ENCODE measurements at regions not wholly inside any gene's neighbourhood (a gene's known extent, or its start where the extent isn't known, plus 50 kb on each side); places are given as distances from the start of the nearest gene placed in this dataset.

DNA sequence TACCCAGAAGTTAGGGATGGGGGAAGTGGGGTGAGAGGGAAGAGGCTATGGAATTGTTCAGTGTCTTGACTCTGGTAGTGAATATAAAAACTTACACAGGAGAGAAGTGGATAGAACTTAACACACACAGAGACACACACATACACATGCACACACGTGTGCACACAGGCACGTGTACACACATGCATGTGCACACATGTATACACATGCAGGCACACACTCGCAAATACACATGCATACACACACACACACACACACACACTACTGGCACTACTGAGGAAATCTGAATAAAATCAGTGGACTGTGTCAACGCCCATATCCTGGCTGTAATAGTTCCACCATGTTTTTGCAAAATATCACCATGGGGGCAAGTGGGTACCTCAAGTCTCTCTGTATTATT, 107.9 kb downstream of the IRS2 start:
- ATAC-seq = no peak
- Mint-ChIP-seq H3K27ac (no peak overlapping the region), H3K36me3 (peaks cover 0 to 9% of the 10 kb centered on the region in 2 donors), H3K9me3 (peaks cover 0 to 3% of the 10 kb centered on the region in 2 donors)
- no peak for DNase-seq (ENCODE audit: low spot score in 2 of 2)

DNA sequence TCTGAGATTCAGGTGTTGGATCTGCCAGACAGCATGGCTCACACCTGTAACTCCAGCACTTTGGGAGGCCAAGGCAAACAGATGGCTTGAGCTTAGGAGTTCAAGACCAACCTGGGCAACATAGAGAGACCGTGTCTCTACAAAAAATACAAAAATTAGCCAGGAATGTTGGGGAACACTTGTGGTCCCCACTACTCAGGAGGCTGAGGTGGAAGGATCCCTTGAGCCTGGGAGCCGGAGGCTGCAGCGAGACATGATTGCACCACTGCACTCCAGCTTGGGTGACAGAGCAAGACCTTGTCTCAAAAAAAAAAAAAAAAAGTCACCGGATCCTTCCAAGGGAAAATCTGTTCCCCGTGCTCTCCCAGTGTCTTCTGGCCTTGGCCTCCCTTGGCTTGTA, 109.2 kb downstream of the IRS2 start:
- no peak overlapping the region for H3K27ac Mint-ChIP-seq
- ATAC-seq (no peak), DNase-seq (ENCODE audit: low spot score in 2 of 2) (no peak)
- peaks cover 0 to 3% of the 10 kb centered on the region in 2 donors for H3K9me3 Mint-ChIP-seq
- H3K36me3 Mint-ChIP-seq = peaks cover 0 to 9% of the 10 kb centered on the region in 2 donors

- DNase-seq (ENCODE audit: low spot score in 2 of 2) (no peak), ATAC-seq (no peak)
- H3K36me3 Mint-ChIP-seq = peaks cover 0 to 9% of the 10 kb centered on the region in 2 donors
- H3K9me3 Mint-ChIP-seq = peaks cover 0 to 3% of the 10 kb centered on the region in 2 donors
- H3K27ac Mint-ChIP-seq = no peak overlapping the region
Measured at GRCh38 chr13:109673477-109673876, 112.9 kb downstream of the IRS2 start.

DNA sequence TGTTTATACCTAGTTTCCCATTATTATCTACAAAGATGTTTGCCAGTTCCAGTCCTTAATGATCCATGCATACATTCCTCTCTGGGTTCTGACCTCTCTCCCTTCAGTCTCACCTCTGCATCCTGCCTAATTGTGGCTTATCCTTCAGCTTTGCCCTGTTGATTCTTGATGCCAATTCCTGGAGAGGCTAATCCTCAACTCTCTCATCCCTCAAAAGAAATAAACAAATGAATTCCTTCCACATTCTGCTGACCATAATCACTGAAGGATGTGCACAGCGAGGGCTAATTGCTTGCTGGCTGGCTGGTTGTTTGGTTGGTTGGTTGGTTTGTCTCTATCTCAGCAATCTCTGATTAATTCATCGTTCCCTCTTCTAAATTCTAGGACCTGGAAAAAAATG, 113.8 kb downstream of the IRS2 start:
- Mint-ChIP-seq H3K27ac (no peak overlapping the region), H3K36me3 (peaks cover 0 to 9% of the 10 kb centered on the region in 2 donors), H3K9me3 (peaks cover 0 to 3% of the 10 kb centered on the region in 2 donors)
- DNase-seq (ENCODE audit: low spot score in 2 of 2) = no peak
- no peak for ATAC-seq

DNA sequence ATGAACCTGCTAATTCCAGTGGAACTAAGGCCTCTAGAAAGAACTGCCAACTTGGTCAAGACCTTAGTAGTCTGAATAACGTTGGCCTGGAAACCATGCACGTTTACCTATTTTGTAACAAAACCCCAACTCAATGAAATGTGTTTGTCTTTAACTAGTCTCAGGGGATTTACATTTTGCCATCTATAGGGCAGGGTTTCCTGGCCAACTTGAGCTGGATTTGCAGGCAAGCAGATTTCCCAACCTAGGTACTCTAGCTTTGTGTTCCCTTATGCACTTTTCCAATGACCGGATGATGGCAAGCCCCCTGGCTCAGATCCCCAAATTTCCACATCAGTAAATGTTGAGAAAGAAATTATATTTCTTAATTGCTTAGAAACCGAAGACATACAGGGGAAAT, 114.5 kb downstream of the IRS2 start:
- Mint-ChIP-seq H3K36me3 (peaks cover 0 to 9% of the 10 kb centered on the region in 2 donors), H3K9me3 (peaks cover 0 to 3% of the 10 kb centered on the region in 2 donors), H3K27ac (no peak overlapping the region)
- DNase-seq (ENCODE audit: low spot score in 2 of 2) (no peak), ATAC-seq (no peak)

DNA sequence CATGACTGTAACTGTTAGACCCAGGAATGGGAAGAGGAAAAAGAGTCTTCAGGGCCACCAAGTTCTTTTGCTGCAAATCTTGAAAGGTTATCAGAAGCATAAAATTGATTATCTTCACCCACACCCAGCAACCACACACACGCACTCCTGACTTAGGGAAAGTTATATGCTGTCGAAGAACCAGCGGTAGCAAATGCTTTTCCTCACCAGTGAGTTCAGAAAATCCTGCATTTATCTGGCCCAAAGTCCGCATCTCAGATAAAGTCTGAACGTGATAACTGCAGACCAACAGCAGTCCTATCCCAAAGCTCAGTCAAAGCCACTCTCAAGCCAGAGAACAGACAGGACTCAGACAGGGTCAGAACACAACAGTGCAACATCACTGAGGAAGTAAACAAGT, 115.6 kb downstream of the IRS2 start:
- no peak for DNase-seq (ENCODE audit: low spot score in 2 of 2)
- ATAC-seq = no peak
- Mint-ChIP-seq H3K9me3 (peaks cover 0 to 3% of the 10 kb centered on the region in 2 donors), H3K27ac (no peak overlapping the region), H3K36me3 (peaks cover 0 to 9% of the 10 kb centered on the region in 2 donors)

- DNase-seq (ENCODE audit: low spot score in 2 of 2) (no peak), ATAC-seq (no peak)
- Mint-ChIP-seq H3K9me3 (no peaks in the 10 kb centered on the region), H3K36me3 (peaks cover 0 to 5% of the 10 kb centered on the region in 2 donors), H3K27ac (peak overlapping the region in 1 of 2 donors; percentile 51)
Measured at GRCh38 chr13:109669956-109670355, 116.4 kb downstream of the IRS2 start.

DNA sequence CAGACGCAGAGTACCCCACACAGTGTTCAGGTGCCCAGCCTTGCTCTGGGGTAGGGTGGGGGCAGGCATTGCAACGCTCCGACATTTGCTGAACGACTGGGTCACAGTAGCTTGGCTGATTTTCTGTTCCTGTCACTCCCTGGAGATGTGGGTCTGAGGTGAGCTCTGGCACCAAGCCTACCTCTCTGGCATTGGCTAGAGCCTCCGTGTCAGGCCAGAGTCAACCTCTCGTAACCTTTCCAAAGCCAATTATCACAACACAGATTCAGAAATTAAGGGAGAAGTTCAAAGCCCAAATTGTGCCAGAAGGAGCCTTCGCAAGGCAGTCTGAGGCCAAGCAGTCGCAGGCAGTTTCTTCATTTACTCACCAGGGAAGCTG, 117.2 kb downstream of the IRS2 start:
- H3K27ac Mint-ChIP-seq = no peak overlapping the region
- DNase-seq (ENCODE audit: low spot score in 2 of 2) (no peak), ATAC-seq (no peak)
- H3K36me3 Mint-ChIP-seq = peaks cover 0 to 2% of the 10 kb centered on the region in 2 donors
- no peaks in the 10 kb centered on the region for H3K9me3 Mint-ChIP-seq

DNA sequence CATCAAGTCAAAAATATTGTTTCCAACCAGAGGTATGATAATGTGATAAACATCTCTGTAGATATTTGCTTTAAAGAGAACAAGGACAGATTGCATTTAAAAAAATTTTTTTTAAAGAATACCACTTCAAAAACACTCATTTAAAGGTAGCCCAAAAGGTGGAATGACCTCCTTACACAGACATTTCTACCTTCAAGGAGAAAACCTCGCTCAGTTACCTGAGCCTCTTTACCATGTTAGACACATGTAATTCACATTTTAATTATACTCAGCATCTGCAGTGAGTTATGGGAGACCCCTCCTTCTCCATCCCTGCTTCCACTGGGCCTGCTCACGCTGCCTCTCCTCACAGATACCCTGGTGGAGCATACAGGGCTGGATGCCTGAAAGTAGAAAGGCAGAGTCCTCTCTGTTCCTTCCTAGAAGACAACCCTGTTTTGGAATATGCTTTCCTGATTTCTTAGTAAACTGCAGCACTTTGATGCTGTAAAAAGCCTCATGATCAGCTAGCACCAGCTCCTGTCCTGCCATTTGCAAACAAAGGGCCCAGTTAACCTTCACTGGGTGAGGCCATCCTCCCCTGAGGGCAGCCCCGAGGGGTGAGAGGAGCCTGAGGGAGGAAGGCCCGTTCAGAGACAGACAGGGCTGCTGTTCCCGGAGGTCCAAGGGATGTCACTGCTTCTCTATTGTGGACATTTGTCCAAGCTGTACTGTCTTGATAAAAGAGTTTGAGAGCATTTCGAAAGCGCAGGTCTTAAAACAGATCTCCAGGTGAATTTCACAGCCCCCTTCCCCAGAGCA, 117.8 kb downstream of the IRS2 start:
- no peaks in the 10 kb centered on the region for H3K36me3 Mint-ChIP-seq
- H3K27ac Mint-ChIP-seq = no peak overlapping the region
- ATAC-seq (no peak), DNase-seq (ENCODE audit: low spot score in 2 of 2) (no peak)
- H3K9me3 Mint-ChIP-seq = no peaks in the 10 kb centered on the region

DNA sequence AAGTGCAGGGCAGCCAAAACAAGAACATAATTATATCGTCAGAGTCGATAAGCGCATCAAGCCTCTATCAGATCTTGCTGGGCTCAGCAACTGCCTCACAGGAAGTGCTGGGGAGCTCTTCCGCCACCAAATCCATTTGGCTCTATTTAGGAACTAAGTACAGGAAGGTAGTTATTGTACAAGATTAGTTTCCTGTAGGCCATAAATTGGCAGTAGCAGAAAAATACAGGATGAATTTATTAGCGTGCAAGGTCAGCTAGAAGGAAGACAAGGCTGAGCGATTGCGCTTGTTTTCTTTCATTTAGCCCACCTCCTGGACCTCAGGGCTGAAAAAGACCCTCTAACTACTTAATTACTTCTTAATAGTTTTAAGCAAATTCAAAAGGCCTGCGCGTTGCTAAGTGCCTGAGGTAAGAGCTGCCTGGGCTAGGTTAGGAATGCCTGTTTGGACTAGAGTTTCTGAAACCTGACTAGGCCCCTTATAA, 118.5 kb downstream of the IRS2 start:
- H3K27ac Mint-ChIP-seq = no peak overlapping the region
- DNase-seq (ENCODE audit: low spot score in 2 of 2) (no peak), ATAC-seq (no peak)
- H3K36me3 Mint-ChIP-seq = no peaks in the 10 kb centered on the region
- H3K9me3 Mint-ChIP-seq = no peaks in the 10 kb centered on the region

DNA sequence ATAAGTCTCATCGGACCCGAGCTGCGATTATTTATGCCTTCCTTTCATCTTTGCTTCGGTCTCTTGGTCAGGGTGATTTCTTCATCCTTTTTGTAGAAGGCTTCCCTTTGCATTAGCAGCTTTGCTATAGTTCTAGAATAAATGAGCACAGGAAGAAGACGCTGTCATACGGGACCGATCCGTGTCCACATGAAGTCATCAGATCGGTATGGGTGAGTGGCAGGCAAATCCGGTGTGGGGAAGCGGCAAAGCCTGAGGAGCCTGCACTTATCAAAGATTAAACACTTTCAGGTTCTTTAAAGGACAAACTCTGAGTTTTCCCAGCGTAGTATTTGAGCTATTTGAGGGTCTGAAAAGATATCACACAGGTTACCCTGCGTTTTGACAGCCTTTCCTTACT, 119.3 kb downstream of the IRS2 start:
- no peak for ATAC-seq
- DNase-seq (ENCODE audit: low spot score in 2 of 2) = no peak
- no peak overlapping the region for H3K27ac Mint-ChIP-seq
- no peaks in the 10 kb centered on the region for H3K9me3 Mint-ChIP-seq
- H3K36me3 Mint-ChIP-seq = no peaks in the 10 kb centered on the region

- no peak overlapping the region for H3K27ac Mint-ChIP-seq
- no peak for ATAC-seq
Measured at GRCh38 chr13:109666656-109667055, 119.7 kb downstream of the IRS2 start.

GRCh38 chr13:109665781-109666249, 120.6 kb downstream of the IRS2 start:
- no peak overlapping the region for H3K27ac Mint-ChIP-seq
- H3K9me3 Mint-ChIP-seq = no peaks in the 10 kb centered on the region
- no peak for ATAC-seq
- no peaks in the 10 kb centered on the region for H3K36me3 Mint-ChIP-seq
- DNase-seq (ENCODE audit: low spot score in 2 of 2) = no peak

More at GRCh38 chr13:109666656-109667055, 119.7 kb downstream of the IRS2 start:
- Mint-ChIP-seq H3K9me3 (no peaks in the 10 kb centered on the region), H3K36me3 (no peaks in the 10 kb centered on the region)
- DNase-seq (ENCODE audit: low spot score in 2 of 2) = no peak

GRCh38 chr13:109665240-109665639, 121.1 kb downstream of the IRS2 start:
- no peak for DNase-seq (ENCODE audit: low spot score in 2 of 2)
- ATAC-seq = no peak
- H3K9me3 Mint-ChIP-seq = no peaks in the 10 kb centered on the region
- H3K27ac Mint-ChIP-seq = no peak overlapping the region
- no peaks in the 10 kb centered on the region for H3K36me3 Mint-ChIP-seq

GRCh38 chr13:109657395-109657794, 129.0 kb downstream of the IRS2 start:
- H3K9me3 Mint-ChIP-seq = no peaks in the 10 kb centered on the region
- H3K27ac Mint-ChIP-seq = no peak overlapping the region
- no peak for ATAC-seq
- H3K36me3 Mint-ChIP-seq = no peaks in the 10 kb centered on the region
- no peak for DNase-seq (ENCODE audit: low spot score in 2 of 2)

- ATAC-seq (no peak), DNase-seq (ENCODE audit: low spot score in 2 of 2) (no peak)
- Mint-ChIP-seq H3K27ac (no peak overlapping the region), H3K36me3 (no peaks in the 10 kb centered on the region), H3K9me3 (no peaks in the 10 kb centered on the region)
Measured at GRCh38 chr13:109656206-109656605, 130.2 kb downstream of the IRS2 start.

- DNase-seq (ENCODE audit: low spot score in 2 of 2) (no peak), ATAC-seq (no peak)
- Mint-ChIP-seq H3K9me3 (no peaks in the 10 kb centered on the region), H3K36me3 (no peaks in the 10 kb centered on the region), H3K27ac (no peak overlapping the region)
Measured at GRCh38 chr13:109655611-109656010, 130.8 kb downstream of the IRS2 start.

- ATAC-seq = no peak
- DNase-seq (ENCODE audit: low spot score in 2 of 2) = no peak
- H3K36me3 Mint-ChIP-seq = no peaks in the 10 kb centered on the region
- H3K27ac Mint-ChIP-seq = no peak overlapping the region
- H3K9me3 Mint-ChIP-seq = no peaks in the 10 kb centered on the region
Measured at GRCh38 chr13:109655206-109655600, 131.2 kb downstream of the IRS2 start.

Measured in activated naive CD4-positive, alpha-beta T cell treated with anti-CD3 and anti-CD28 coated beads, Interleukin-2, amount 50 U/mL, for 72 hours (primary cell).